GM21381 (cell line): ENCODE measurements at regions not wholly inside any gene's neighbourhood (a gene's known extent, or its start where the extent isn't known, plus 50 kb on each side); places are given as distances from the start of the nearest gene placed in this dataset.

Experiments used
- ATAC-seq: cut with Tn5 transposase; IDR thresholded peaks from one replicate; pipeline ENCODE4 v1.9.1; 2021; ENCODE audit warnings: mild to moderate bottlenecking, moderate library complexity; ENCODE audit not compliant: unreplicated experiment

DNA sequence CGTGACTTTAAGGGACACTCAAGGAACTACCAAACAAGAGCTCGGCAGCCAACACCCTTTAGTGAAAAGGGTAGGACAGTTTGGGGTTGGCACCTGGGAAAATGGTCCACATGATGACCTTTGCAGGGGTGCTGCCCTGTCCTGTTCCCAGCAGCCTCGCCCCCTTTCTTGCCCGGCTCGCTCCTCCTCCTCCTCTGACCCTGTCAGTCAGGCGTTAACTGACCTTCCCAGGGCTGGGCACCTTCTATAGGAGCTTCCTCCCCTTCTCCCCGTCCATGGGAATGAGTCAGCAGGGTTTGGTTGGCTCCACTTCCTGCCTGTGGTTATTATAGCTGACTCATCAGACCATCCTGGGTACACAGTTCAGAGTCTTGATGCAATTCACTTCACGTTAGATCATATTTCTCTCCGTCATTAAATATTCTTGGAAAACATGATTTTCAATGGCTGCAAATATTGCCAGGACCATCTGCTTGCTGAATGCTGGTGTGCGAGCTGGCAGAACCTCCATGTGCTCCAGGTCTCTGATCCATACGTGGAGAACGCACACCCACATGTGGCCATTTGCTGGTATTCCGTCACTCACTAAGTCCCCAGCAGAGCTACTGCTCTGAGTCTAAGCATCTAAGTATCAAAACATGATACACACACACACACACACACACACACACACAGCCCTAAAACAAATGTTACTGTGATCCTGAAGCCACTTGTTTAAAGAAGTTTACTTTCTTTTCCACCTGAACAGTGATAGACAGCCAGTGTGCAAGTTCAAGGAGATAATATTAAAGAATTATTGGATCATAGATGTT, 185.0 kb downstream of the ANAPC1 start:
- no peak for ATAC-seq

GRCh38 chr2:111701266-111701665, 182.7 kb downstream of the ANAPC1 start:
- no peak for ATAC-seq

- no peak for ATAC-seq
These were observed 182.2 kb downstream of the ANAPC1 start for GRCh38 chr2:111701798-111702118.

- ATAC-seq: no peak
These were observed 181.7 kb downstream of the ANAPC1 start for GRCh38 chr2:111702119-111702803.

DNA sequence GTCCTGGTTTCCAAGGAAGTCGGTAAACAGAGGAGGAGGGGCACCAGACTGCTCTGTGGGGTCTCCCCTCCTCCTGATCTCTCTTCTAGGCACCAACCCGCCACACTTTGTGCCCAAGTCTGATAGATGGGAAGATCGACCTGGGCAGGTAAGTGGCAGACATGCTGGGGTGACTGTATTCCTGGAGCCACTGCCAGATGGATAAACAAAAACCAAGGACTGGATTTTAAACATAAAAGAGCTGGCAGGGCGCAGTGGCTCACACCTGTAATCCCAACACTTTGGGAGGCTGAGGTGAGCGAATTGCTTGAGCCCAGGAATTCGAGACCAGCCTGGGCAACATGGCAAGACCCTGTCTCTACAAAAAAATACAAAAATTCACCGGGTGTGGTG, 181.2 kb downstream of the ANAPC1 start:
- ATAC-seq: no peak

GRCh38 chr2:111703759-111704158, 180.2 kb downstream of the ANAPC1 start:
- ATAC-seq: no peak

DNA sequence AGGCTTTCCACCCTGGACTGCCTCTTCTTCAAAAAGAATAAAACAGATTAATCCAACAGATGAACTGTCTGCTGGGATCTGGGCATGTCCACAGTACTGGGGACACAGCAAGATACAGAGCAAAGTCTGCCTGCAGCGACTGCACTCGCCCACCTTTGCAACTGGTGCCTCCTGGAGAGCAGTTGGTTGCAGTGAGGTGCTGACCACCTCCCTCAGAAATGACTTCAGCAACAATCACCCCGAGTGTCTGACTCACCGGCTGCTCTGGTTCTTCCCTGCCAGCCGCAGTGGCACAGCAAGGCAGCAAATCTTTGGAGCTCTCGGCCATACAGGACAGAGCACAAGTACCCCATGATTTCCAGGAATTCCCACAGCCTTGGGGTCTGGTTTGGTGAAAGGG, 179.7 kb downstream of the ANAPC1 start:
- no peak for ATAC-seq

GRCh38 chr2:111705239-111705638, 178.8 kb downstream of the ANAPC1 start:
- peak; percentile 15 for ATAC-seq

GRCh38 chr2:111705711-111706336, 178.2 kb downstream of the ANAPC1 start:
- ATAC-seq: peak; percentile 79

DNA sequence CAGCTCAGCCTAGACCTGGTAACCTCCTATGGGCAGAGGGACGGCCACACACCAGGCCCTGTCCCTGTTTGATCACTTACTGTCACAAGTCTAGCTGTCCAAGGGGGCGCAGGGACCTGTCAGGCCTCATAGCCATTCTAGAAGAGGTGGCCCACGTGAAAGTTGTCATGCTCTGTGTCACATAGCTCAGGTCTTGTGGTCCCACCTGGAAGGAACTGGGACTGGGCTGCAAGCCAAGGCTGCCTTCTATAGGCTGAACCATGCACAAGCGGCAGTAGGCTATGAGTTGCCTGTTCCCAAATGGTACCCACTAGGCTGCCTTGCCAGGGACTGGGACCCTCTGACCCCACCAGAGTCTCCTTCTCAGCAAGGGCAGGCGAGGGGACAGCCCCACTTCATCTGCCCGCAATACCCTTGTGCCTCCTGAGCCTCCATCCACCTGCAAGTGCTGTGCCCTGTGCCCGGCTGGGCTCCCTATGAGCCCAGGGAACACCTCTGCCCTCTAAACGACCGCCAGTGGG, 177.5 kb downstream of the ANAPC1 start:
- ATAC-seq: no peak

DNA sequence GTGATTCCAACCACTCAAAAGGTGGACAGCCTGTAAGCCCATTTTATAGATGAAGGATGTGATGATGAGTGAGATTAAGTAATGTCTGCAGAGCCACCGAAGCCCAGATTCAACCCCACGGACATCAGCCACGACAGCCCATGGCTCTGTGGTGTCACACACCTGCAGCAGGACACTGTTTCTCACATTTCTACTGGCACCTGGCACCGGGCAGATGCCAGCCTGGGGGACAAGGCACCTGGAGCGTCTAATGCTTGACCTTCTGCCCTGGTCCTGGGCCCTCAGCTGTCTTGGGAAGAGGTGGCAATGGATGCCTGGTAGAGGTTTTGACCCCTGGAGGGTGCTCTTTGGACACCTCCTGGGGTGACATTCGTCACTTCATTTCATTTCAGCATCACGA, 176.3 kb downstream of the ANAPC1 start:
- ATAC-seq: no peak

GRCh38 chr2:111708476-111709180, 175.4 kb downstream of the ANAPC1 start:
- ATAC-seq: no peak

- no peak for ATAC-seq
These were observed 174.7 kb downstream of the ANAPC1 start for GRCh38 chr2:111709321-111709720.

DNA sequence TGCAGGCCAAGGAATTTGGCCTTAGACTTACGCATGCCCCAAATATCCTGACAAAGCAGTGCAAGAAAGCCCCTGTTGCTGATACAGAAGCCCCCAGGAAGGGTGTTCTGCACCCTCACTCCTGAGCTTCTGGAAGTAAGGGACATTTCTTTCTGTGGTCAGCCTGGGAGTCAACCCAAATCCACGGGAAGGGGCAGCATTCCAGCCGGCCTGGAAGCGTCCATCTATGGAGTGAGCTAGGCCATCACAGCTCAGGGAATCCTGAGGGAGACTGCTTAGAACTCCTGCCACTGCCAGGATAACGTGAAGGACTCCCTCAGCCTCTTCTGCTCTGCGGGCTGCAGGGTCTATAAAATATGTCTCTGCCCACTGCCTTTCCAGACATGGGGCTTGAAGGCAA, 173.9 kb downstream of the ANAPC1 start:
- ATAC-seq: no peak

DNA sequence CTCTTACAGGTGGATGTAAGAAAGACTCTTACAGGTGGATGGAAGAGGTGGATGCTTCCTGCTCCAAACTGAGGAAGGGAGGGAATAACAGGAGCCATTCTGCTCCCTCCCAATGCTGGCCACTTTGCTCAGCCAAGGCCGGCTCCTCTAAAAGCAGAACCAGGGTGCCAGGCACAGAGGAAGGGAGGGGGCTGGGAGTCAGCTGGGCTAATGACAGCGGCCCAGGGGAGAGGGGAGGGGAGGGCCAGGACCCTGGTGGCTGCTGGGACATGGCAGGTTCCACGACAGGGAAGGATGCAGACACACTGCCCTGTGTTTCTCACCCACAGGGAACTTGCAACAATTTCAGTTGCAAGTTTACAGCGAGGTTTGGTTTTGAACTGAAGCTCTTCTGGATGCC, 173.4 kb downstream of the ANAPC1 start:
- no peak for ATAC-seq

DNA sequence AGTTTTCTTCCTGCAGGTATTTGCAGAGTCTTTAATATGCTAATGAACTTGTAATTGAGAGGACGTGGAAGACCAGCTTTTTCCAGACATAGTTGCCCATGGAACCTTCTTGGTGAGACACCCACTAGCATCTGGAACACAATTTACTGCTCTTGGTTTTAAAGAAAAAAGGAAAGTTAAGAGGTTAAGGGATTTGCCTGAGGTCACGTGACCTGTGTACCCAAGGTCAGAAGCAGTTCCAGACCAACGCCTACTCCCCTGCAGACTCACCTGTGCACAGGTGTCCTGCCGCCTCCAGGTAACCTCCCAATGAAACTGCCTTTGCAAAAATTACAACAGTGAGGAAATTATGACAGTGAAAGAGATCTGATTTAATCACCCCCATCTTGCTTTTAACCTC, 172.7 kb downstream of the ANAPC1 start:
- no peak for ATAC-seq

GRCh38 chr2:111712361-111712760, 171.6 kb downstream of the ANAPC1 start:
- ATAC-seq: no peak

DNA sequence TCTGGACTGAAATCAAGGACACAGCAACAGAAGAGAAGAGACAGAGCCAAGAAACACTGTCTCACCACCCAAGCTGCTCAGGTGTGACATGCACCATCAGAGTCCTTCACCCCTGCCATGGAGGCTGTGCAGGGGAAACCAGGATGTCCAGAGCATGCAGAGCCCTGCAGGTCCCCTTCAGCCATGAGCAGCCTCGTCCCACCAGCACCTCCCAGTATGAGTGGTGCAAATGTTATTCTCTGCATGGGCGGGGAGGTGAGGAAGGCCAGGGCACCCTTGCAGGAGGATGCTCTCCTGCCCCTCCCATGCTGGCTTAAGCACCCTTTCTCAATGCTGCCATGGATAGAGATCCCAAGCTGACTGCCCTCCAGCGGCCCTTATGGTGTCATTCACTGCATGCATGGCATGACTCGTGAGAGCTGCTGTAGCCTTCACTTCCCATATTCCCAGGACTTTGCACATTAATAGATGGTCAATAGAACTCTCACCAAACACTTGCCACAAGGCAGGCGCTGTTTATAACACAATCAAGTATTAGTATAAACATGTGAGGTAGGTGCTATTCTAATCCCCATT, 171.0 kb downstream of the ANAPC1 start:
- no peak for ATAC-seq

- no peak for ATAC-seq
These were observed 167.7 kb downstream of the ANAPC1 start for GRCh38 chr2:111715987-111716904.
